Endothelial cell of umbilical vein (primary cell): ENCODE measurements at regions not wholly inside any gene's neighbourhood (a gene's known extent, or its start where the extent isn't known, plus 50 kb on each side); places are given as distances from the start of the nearest gene placed in this dataset.

Experiments
- POLR2A ChIP-seq: IDR thresholded peaks from 2 replicates; pipeline ENCODE4 v1.6.1; 2012; ENCODE audit warnings: low read depth, mild to moderate bottlenecking, control low read depth, low read length
- POLR2AphosphoS5 ChIP-seq: IDR thresholded peaks from 2 replicates; pipeline ENCODE4 v1.6.1; 2012; ENCODE audit warnings: low read depth, mild to moderate bottlenecking, control low read depth, low read length, moderate library complexity; ENCODE audit not compliant: insufficient read depth

GRCh38 chr12:58711974-58712373, 208.3 kb downstream of the LRIG3 start:
- TF ChIP-seq POLR2AphosphoS5 (no peak), POLR2A (no peak)
